Testis (tissue), 2 donors: ENCODE measurements at regions not wholly inside any gene's neighbourhood (a gene's known extent, or its start where the extent isn't known, plus 50 kb on each side); places are given as distances from the start of the nearest gene placed in this dataset.

Experiments used
- DNase-seq: peaks from one replicate; pipeline ENCODE4 v3.0.0-alpha.2; 2019
- H3K27ac ChIP-seq, 2 donors: fragments of 200-600 bp; sonication (generic); one replicate each; pipeline ENCODE4 v1.5.1; 2019
- H3K27me3 ChIP-seq: fragments of 200-600 bp; sonication (generic); one replicate; pipeline ENCODE4 v1.5.1; 2019
- H3K36me3 ChIP-seq: fragments of 200-600 bp; sonication (generic); one replicate; pipeline ENCODE4 v1.5.1; 2017; ENCODE audit warnings: low read depth; ENCODE audit errors: missing control alignments
- H3K4me1 ChIP-seq: fragments of 200-600 bp; sonication (generic); one replicate; pipeline ENCODE4 v1.5.1; 2019
- H3K4me3 ChIP-seq, 2 donors: fragments of 200-600 bp; sonication (generic); one replicate each; pipeline ENCODE4 v1.5.1; 2017 to 2019
- H3K9me3 ChIP-seq: fragments of 200-600 bp; sonication (generic); one replicate; pipeline ENCODE4 v1.5.1; 2017
- CTCF ChIP-seq, 3 experiments: fragments of 450-650 bp in 2 of 3; fragments of 200-600 bp in 1 of 3; sonication (generic) in 1 of 3; IDR thresholded peaks; one replicate each; pipeline ENCODE4 v1.5.1; 2016 to 2019; ENCODE audit warnings: antibody characterized with exemption in 3 of 3, mild to moderate bottlenecking in 2 of 3, moderate library complexity in 1 of 3
- POLR2A ChIP-seq: fragments of 450-650 bp; IDR thresholded peaks from one replicate; pipeline ENCODE4 v1.6.1; 2017; ENCODE audit warnings: antibody characterized with exemption, mild to moderate bottlenecking, moderate library complexity
- WGBS, 2 donors: methylation state at CpG; one replicate each; pipeline ENCODE4 v1.1.5; 2018; 5-methylcytosine and 5-hydroxymethylcytosine counted together
- intact Hi-C: fragments of 100-400 bp; cut with DNase I; formaldehyde crosslinking; loops from one replicate; pipeline ENCODE4 v1.15.1; 2023; ENCODE audit warnings: low total_unique reads

- Histone ChIP-seq H3K4me1 (no peaks in the 10 kb centered on the region), H3K27ac (no peak overlapping the region), H3K27me3 (no peaks in the 10 kb centered on the region), H3K36me3 (no peaks in the 10 kb centered on the region), H3K4me3 (no peak overlapping the region), H3K9me3 (no peaks in the 10 kb centered on the region)
- no peak for DNase-seq
- WGBS, 2 donors: 87 to 100% methylated on average over 1 of the region's 1 CpG
- intact Hi-C loops: no loop called here
- no peak for TF ChIP-seq CTCF (IDR thresholded peaks at IDR 0.05)
- no peak for TF ChIP-seq POLR2A
Observed at GRCh38 chr7:136702913-136703312, 165.5 kb upstream of the CHRM2 start.

DNA sequence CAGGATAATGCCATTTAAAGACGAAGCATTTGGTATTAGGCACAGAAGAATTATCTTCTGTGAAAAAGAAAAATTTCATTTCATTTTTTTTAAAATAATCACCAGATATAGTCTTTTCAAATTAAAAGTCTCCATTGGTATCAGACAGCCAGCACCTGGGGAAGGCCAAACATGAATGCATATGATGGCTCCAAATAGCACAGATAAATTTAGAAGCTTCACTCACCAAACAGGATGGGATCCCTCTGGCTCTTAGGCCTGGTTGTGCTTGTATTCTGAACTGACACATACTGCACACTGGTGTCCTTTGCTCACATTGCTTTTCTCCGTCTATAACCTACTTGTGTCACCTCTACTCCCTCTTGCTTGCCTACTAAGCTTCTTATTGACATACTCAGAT is 169.5 kb upstream of the CHRM2 start:
- Histone ChIP-seq H3K27me3 (no peaks in the 10 kb centered on the region), H3K4me1 (no peaks in the 10 kb centered on the region), H3K27ac (no peak overlapping the region), H3K36me3 (no peaks in the 10 kb centered on the region), H3K4me3 (no peak overlapping the region), H3K9me3 (no peaks in the 10 kb centered on the region)
- no peak for DNase-seq
- no peak for TF ChIP-seq CTCF (IDR thresholded peaks at IDR 0.05)
- no peak for TF ChIP-seq POLR2A
- intact Hi-C loops: no loop called here
- 82 to 94% methylated on average over 2 of the region's 2 CpGs for WGBS, 2 donors

- Histone ChIP-seq H3K27me3 (no peaks in the 10 kb centered on the region), H3K9me3 (no peaks in the 10 kb centered on the region), H3K4me3 (no peak overlapping the region), H3K36me3 (no peaks in the 10 kb centered on the region), H3K4me1 (no peaks in the 10 kb centered on the region), H3K27ac (no peak overlapping the region)
- no peak for DNase-seq
- intact Hi-C loops: no loop called here
- 82 to 83% methylated on average over 3 of the region's 3 CpGs for whole genome bisulfite sequencing, 2 donors
- TF ChIP-seq POLR2A (no peak), CTCF (IDR thresholded peaks at IDR 0.05) (no peak)
Observed at GRCh38 chr7:136698231-136698630, 170.2 kb upstream of the CHRM2 start.

DNA sequence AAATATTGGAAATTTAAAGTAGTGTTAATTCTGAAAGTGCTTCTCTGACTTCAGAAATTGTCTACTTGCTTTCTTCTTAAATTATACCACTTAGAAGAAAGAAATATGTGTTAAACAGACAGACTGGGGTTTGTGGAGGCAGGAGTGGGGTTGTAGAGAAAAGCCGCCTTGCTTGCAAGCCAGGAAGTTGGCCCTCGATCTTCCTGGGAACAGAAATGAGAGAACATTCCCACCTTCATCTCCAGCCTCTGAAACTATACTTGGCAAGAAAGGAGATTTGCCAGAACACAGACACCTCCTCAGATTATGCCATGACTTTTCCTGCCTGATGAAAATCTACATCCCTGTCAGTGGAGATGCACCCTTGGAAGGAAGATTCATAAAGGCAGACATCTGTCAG is 171.2 kb upstream of the CHRM2 start:
- H3K27ac ChIP-seq: no peak overlapping the region
- no peaks in the 10 kb centered on the region for H3K4me1 ChIP-seq
- no peaks in the 10 kb centered on the region for H3K9me3 ChIP-seq
- TF ChIP-seq CTCF (IDR thresholded peaks at IDR 0.05) (no peak), POLR2A (no peak)
- DNase-seq: no peak
- intact Hi-C loops: no loop called here
- 88 to 94% methylated on average over 2 of the region's 2 CpGs for WGBS, 2 donors
- no peaks in the 10 kb centered on the region for H3K36me3 ChIP-seq
- no peaks in the 10 kb centered on the region for H3K27me3 ChIP-seq
- H3K4me3 ChIP-seq: no peak overlapping the region

DNA sequence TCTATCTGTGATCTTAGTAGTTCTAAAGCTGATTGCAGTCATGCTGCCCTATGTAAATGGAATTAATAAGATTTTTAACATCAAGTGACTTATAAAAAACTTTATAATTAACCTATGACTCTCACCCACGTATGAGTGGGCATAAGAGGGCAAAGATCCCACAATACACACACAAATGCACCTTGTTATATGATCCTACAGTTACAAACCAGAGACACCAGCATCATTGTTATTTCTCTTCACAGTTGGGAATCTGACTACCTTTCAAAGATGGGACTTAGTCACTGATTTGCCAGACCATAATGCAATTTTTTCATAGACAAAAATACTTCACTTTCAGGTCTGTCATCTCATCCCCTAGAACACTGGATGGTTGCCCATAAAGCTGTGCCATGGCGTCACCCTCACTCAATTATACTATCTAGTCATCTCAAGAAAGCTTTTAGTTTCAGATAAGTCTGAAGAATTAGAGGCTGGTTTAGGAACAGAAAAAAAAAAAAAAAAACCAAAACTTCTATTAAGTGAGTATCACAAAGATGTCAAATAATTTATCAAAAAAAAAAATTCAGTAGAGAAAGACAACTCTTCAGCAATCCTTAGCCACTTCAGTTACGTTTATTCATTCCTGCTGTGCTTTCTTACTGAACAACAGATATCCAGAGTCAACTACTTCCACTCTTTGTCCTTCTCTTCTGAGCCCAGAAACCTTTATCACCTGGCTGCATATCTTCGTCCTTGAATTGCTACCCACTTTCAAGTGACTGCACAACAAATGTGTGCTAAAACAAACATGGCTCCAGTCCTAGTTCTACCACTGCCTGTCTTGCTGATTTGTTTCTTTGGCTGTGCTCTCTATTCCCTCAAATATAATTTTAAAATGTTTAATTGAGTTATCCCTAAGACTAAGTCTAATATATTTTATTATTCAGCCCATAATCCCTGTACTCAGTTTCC is 175.0 kb upstream of the CHRM2 start:
- no peaks in the 10 kb centered on the region for H3K9me3 ChIP-seq
- no peaks in the 10 kb centered on the region for H3K36me3 ChIP-seq
- no peak overlapping the region for H3K4me3 ChIP-seq
- no peaks in the 10 kb centered on the region for H3K27me3 ChIP-seq
- intact Hi-C loops: no loop called here
- H3K27ac ChIP-seq: no peak overlapping the region
- WGBS, 2 donors: 63 to 77% methylated on average over 4 of the region's 4 CpGs
- H3K4me1 ChIP-seq: no peaks in the 10 kb centered on the region
- no peak for DNase-seq
- TF ChIP-seq POLR2A (no peak), CTCF (IDR thresholded peaks at IDR 0.05) (no peak)
